Activated B cell treated with CpG ODN at 0.5 μM for 24 hours (primary cell): ENCODE measurements at regions not wholly inside any gene's neighbourhood (a gene's known extent, or its start where the extent isn't known, plus 50 kb on each side); places are given as distances from the start of the nearest gene placed in this dataset.

ENCODE experiments used
- ATAC-seq: fragments of 200-7000 bp; cut with Tn5 transposase; one replicate; pipeline ENCODE4 v1.10.0; 2021; ENCODE audit warnings: low read depth, mild to moderate bottlenecking, moderate library complexity
- CTCF ChIA-PET: fragments of 350-600 bp; sonication (Branson Sonifier 250); formaldehyde crosslinking; loops from one replicate; lab custom pipeline; 2021; ENCODE audit warnings: antibody characterized with exemption; lab: Charles Lee
- POLR2A ChIA-PET: fragments of 350-600 bp; sonication (Branson Sonifier 250); formaldehyde crosslinking; loops from one replicate; lab custom pipeline; 2021; ENCODE audit warnings: antibody characterized with exemption; lab: Charles Lee
- DNase-seq: peaks from one replicate; pipeline ENCODE4 v3.0.0; 2022
- H3K27ac Mint-ChIP-seq: one replicate; pipeline ENCODE4 v1.8.0; 2020; ENCODE audit warnings: mixed read lengths
- H3K27me3 Mint-ChIP-seq: one replicate; pipeline ENCODE4 v1.8.0; 2021; ENCODE audit warnings: mixed read lengths
- H3K36me3 Mint-ChIP-seq: one replicate; pipeline ENCODE4 v1.8.0; 2021; ENCODE audit warnings: low read depth, mixed read lengths
- H3K4me1 Mint-ChIP-seq: one replicate; pipeline ENCODE4 v1.8.0; 2021; ENCODE audit warnings: mixed read lengths
- H3K4me3 Mint-ChIP-seq: one replicate; pipeline ENCODE4 v1.8.0; 2020; ENCODE audit warnings: mild to moderate bottlenecking, mixed read lengths
- H3K9me3 Mint-ChIP-seq: one replicate; pipeline ENCODE4 v1.8.0; 2020; ENCODE audit warnings: mixed read lengths
- CTCF ChIP-seq: fragments of 200-600 bp; IDR thresholded peaks from one replicate; pipeline ENCODE4 v1.8.0; 2022; ENCODE audit warnings: antibody characterized with exemption, mild to moderate bottlenecking
- intact Hi-C: fragments of 100-400 bp; cut with micrococcal nuclease; formaldehyde crosslinking; loops from one replicate; pipeline ENCODE4 v1.15.1; 2024

- no peaks in the 10 kb centered on the region for H3K4me1 Mint-ChIP-seq
These were observed 438.0 kb upstream of the CELF2 start for GRCh38 chr10:10579709-10580108.

GRCh38 chr10:10584161-10584560 is 433.5 kb upstream of the CELF2 start:
- Mint-ChIP-seq H3K27ac (no peak overlapping the region), H3K9me3 (no peaks in the 10 kb centered on the region), H3K27me3 (no peaks in the 10 kb centered on the region), H3K4me3 (no peak overlapping the region), H3K36me3 (no peaks in the 10 kb centered on the region), H3K4me1 (no peaks in the 10 kb centered on the region)
- intact Hi-C loops: no loop called here
- DNase-seq (no peak), ATAC-seq (no peak)
- POLR2A ChIA-PET: no interaction called here
- TF ChIP-seq CTCF: no peak
- CTCF ChIA-PET: no interaction called here

More at GRCh38 chr10:10579709-10580108, 438.0 kb upstream of the CELF2 start:
- Mint-ChIP-seq H3K27me3 (peaks cover 1% of the 10 kb centered on the region), H3K9me3 (no peaks in the 10 kb centered on the region), H3K36me3 (no peaks in the 10 kb centered on the region), H3K4me3 (no peak overlapping the region), H3K27ac (no peak overlapping the region)
- intact Hi-C loops: no loop called here
- DNase-seq: no peak
- TF ChIP-seq CTCF: no peak
- CTCF ChIA-PET: no interaction called here
- POLR2A ChIA-PET: no interaction called here
- ATAC-seq: no peak

GRCh38 chr10:10587744-10588393 is 429.8 kb upstream of the CELF2 start:
- no peaks in the 10 kb centered on the region for H3K4me1 Mint-ChIP-seq
- intact Hi-C loops: no loop called here
- POLR2A ChIA-PET: no interaction called here

GRCh38 chr10:10589540-10590303 is 427.9 kb upstream of the CELF2 start:
- no peak for TF ChIP-seq CTCF
- no peak for ATAC-seq
- CTCF ChIA-PET: no interaction called here

More at GRCh38 chr10:10587744-10588393, 429.8 kb upstream of the CELF2 start:
- CTCF ChIA-PET: no interaction called here
- ATAC-seq (no peak), DNase-seq (no peak)
- no peaks in the 10 kb centered on the region for H3K36me3 Mint-ChIP-seq
- TF ChIP-seq CTCF: no peak
- no peaks in the 10 kb centered on the region for H3K27me3 Mint-ChIP-seq
- no peak overlapping the region for H3K27ac Mint-ChIP-seq
- no peak overlapping the region for H3K4me3 Mint-ChIP-seq
- H3K9me3 Mint-ChIP-seq: no peaks in the 10 kb centered on the region

GRCh38 chr10:10591715-10592341 is 425.8 kb upstream of the CELF2 start:
- intact Hi-C loops: no loop called here
- ATAC-seq (no peak), DNase-seq (no peak)
- CTCF ChIA-PET: no interaction called here
- Mint-ChIP-seq H3K27ac (no peak overlapping the region), H3K9me3 (no peaks in the 10 kb centered on the region), H3K36me3 (no peaks in the 10 kb centered on the region), H3K4me1 (no peaks in the 10 kb centered on the region), H3K27me3 (no peaks in the 10 kb centered on the region), H3K4me3 (no peak overlapping the region)
- no peak for TF ChIP-seq CTCF
- POLR2A ChIA-PET: no interaction called here

More at GRCh38 chr10:10589540-10590303, 427.9 kb upstream of the CELF2 start:
- no peaks in the 10 kb centered on the region for H3K27me3 Mint-ChIP-seq
- H3K36me3 Mint-ChIP-seq: no peaks in the 10 kb centered on the region
- H3K4me1 Mint-ChIP-seq: no peaks in the 10 kb centered on the region
- intact Hi-C loops: no loop called here
- no peak overlapping the region for H3K27ac Mint-ChIP-seq
- H3K9me3 Mint-ChIP-seq: no peaks in the 10 kb centered on the region
- POLR2A ChIA-PET: no interaction called here
- no peak overlapping the region for H3K4me3 Mint-ChIP-seq
- no peak for DNase-seq
